Smooth muscle cell (in vitro differentiated cells): ENCODE measurements at regions not wholly inside any gene's neighbourhood (a gene's known extent, or its start where the extent isn't known, plus 50 kb on each side); places are given as distances from the start of the nearest gene placed in this dataset.

Experiments
- DNase-seq: peaks from one replicate; lab custom pipeline; 2025; ENCODE audit not compliant: unreplicated experiment; lab: John Stamatoyannopoulos, UW
- H2AFZ ChIP-seq: fragments of 200-600 bp; sonication (generic); 2 replicates; pipeline ENCODE4 v1.6.0; 2016; ENCODE audit warnings: antibody characterized with exemption, low read depth, mild to moderate bottlenecking
- H3F3A ChIP-seq: fragments of 200-600 bp; sonication (generic); 2 replicates; pipeline ENCODE4 v1.6.0; 2017; ENCODE audit warnings: antibody characterized with exemption, low read depth
- H3K27ac ChIP-seq: fragments of 200-600 bp; sonication (generic); 2 replicates; pipeline ENCODE4 v1.5.1; 2016; ENCODE audit warnings: low read depth, mild to moderate bottlenecking
- H3K27me3 ChIP-seq: fragments of 200-600 bp; sonication (generic); 2 replicates; pipeline ENCODE4 v1.6.1; 2016; ENCODE audit warnings: low read depth, mild to moderate bottlenecking
- H3K36me3 ChIP-seq: fragments of 200-600 bp; sonication (generic); 2 replicates; pipeline ENCODE4 v1.5.1; 2016; ENCODE audit warnings: low read depth
- H3K4me1 ChIP-seq: fragments of 200-600 bp; sonication (generic); 2 replicates; pipeline ENCODE4 v1.5.1; 2016; ENCODE audit warnings: low read depth
- H3K4me2 ChIP-seq: fragments of 200-600 bp; sonication (generic); 2 replicates; pipeline ENCODE4 v1.6.0; 2016; ENCODE audit warnings: mild to moderate bottlenecking
- H3K4me3 ChIP-seq: fragments of 200-600 bp; sonication (generic); 2 replicates; pipeline ENCODE4 v1.5.1; 2016; ENCODE audit warnings: mild to moderate bottlenecking
- H3K79me2 ChIP-seq: fragments of 200-600 bp; sonication (generic); 2 replicates; pipeline ENCODE4 v1.6.0; 2016; ENCODE audit warnings: low read depth, mild to moderate bottlenecking
- H3K9ac ChIP-seq: fragments of 200-600 bp; sonication (generic); 2 replicates; pipeline ENCODE4 v1.6.0; 2016; ENCODE audit warnings: low read depth
- H3K9me3 ChIP-seq: fragments of 200-600 bp; sonication (generic); replicated peaks from 2 replicates; pipeline ENCODE4 v1.5.1; 2016; ENCODE audit warnings: low read depth
- H4K20me1 ChIP-seq: fragments of 200-600 bp; sonication (generic); 2 replicates; pipeline ENCODE4 v1.6.0; 2016; ENCODE audit warnings: low read depth
- WGBS: methylation state at CpG from one replicate; pipeline ENCODE4 v1.1.7; 2016; ENCODE audit warnings: low lambda C conversion rate; 5-methylcytosine and 5-hydroxymethylcytosine counted together
- TF ChIP-seq, protein P1 (sequence below): fragments of 200-600 bp; sonication (generic); IDR thresholded peaks from 2 replicates; pipeline ENCODE4 v1.5.1; 2017; ENCODE audit warnings: borderline replicate concordance, mild to moderate bottlenecking, antibody characterized with exemption; ENCODE audit not compliant: insufficient read depth, poor library complexity, severe bottlenecking

GRCh38 chr5:110048491-110048890 lies 358.8 kb downstream of the MAN2A1 start:
- WGBS: 53% methylated on average over 2 of the region's 2 CpGs
- Histone ChIP-seq H3K36me3 (no peaks in the 10 kb centered on the region), H3K9ac (no peak overlapping the region), H3F3A (no peaks in the 10 kb centered on the region), H3K4me2 (no peak overlapping the region), H3K4me3 (no peak overlapping the region), H3K27me3 (no peaks in the 10 kb centered on the region), H2AFZ (no peak overlapping the region), H3K27ac (no peak overlapping the region), H3K79me2 (no peaks in the 10 kb centered on the region), H3K4me1 (peaks cover 7% of the 10 kb centered on the region), H4K20me1 (no peaks in the 10 kb centered on the region), H3K9me3 (no peaks in the 10 kb centered on the region)
- no peak for DNase-seq
- TF ChIP-seq, protein P1, sequence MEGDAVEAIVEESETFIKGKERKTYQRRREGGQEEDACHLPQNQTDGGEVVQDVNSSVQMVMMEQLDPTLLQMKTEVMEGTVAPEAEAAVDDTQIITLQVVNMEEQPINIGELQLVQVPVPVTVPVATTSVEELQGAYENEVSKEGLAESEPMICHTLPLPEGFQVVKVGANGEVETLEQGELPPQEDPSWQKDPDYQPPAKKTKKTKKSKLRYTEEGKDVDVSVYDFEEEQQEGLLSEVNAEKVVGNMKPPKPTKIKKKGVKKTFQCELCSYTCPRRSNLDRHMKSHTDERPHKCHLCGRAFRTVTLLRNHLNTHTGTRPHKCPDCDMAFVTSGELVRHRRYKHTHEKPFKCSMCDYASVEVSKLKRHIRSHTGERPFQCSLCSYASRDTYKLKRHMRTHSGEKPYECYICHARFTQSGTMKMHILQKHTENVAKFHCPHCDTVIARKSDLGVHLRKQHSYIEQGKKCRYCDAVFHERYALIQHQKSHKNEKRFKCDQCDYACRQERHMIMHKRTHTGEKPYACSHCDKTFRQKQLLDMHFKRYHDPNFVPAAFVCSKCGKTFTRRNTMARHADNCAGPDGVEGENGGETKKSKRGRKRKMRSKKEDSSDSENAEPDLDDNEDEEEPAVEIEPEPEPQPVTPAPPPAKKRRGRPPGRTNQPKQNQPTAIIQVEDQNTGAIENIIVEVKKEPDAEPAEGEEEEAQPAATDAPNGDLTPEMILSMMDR: no peak

- Histone ChIP-seq H3K4me3 (no peak overlapping the region), H3K79me2 (no peaks in the 10 kb centered on the region), H3K9ac (no peak overlapping the region), H4K20me1 (no peaks in the 10 kb centered on the region), H3K4me2 (no peak overlapping the region), H3K36me3 (no peaks in the 10 kb centered on the region), H2AFZ (no peak overlapping the region), H3K27me3 (no peaks in the 10 kb centered on the region), H3F3A (no peaks in the 10 kb centered on the region), H3K27ac (no peak overlapping the region), H3K9me3 (no peaks in the 10 kb centered on the region), H3K4me1 (peaks cover 7% of the 10 kb centered on the region)
- DNase-seq: no peak
- TF ChIP-seq, protein P1: no peak
- 86% methylated on average over 2 of the region's 2 CpGs for WGBS
These were observed 360.1 kb downstream of the MAN2A1 start for GRCh38 chr5:110049816-110050215.

DNA sequence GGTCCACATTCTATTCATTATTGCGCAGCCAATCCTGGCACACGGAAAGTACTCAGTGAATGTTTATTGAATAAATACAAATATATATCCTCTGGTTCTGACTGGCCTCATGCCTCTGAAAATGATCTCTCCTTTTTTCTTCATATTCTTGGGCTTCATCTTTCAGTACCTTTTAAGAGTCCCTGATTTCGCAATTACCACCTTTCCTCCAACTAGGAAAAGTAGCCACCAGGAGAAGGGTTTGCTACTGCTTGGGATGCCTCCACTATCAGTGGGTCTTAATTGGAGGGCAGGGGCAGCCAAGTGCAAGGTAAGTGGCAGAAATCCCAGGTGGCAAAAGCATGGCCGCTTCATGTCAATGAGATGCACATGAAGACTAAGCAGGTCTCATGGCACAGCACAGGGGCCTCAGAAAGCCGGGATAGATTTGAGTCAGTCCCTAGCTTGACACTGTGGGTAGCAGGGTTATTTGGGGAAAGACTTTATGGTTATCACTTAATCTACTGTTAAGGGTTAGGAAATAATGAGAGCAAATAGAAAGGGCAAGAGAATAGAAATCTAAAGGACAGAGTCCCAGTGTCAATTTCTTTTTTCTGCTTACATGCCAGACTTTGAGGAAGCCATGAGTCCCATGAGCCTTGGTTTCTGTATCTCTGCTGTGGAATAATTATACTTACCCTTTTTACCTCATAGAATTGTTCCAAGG lies 361.1 kb downstream of the MAN2A1 start:
- Histone ChIP-seq H3K27ac (no peak overlapping the region), H3F3A (no peaks in the 10 kb centered on the region), H3K27me3 (no peaks in the 10 kb centered on the region), H3K4me3 (no peak overlapping the region), H3K9me3 (no peaks in the 10 kb centered on the region), H4K20me1 (no peaks in the 10 kb centered on the region), H2AFZ (no peak overlapping the region), H3K4me2 (no peak overlapping the region), H3K4me1 (peaks cover 7% of the 10 kb centered on the region), H3K79me2 (no peaks in the 10 kb centered on the region), H3K36me3 (no peaks in the 10 kb centered on the region), H3K9ac (no peak overlapping the region)
- 95% methylated on average over 5 of the region's 5 CpGs for WGBS
- no peak for DNase-seq
- TF ChIP-seq, protein P1: no peak

- Histone ChIP-seq H4K20me1 (no peaks in the 10 kb centered on the region), H3K36me3 (no peaks in the 10 kb centered on the region), H3K27me3 (no peaks in the 10 kb centered on the region), H3K4me1 (peaks cover 6% of the 10 kb centered on the region), H3K4me2 (no peak overlapping the region), H3K4me3 (no peak overlapping the region), H3K9ac (no peak overlapping the region), H3K27ac (no peak overlapping the region), H3K79me2 (no peaks in the 10 kb centered on the region), H2AFZ (no peak overlapping the region), H3K9me3 (no peaks in the 10 kb centered on the region), H3F3A (no peaks in the 10 kb centered on the region)
- WGBS: 100% methylated on average over 1 of the region's 1 CpG
- TF ChIP-seq, protein P1: no peak
- DNase-seq: no peak
These were observed 363.5 kb downstream of the MAN2A1 start for GRCh38 chr5:110053205-110053604.
